HepG2 (cell line): ENCODE measurements at regions not wholly inside any gene's neighbourhood (a gene's known extent, or its start where the extent isn't known, plus 50 kb on each side); places are given as distances from the start of the nearest gene placed in this dataset.

Source experiments
- ATAC-seq: fragments of 200-7000 bp; cut with Tn5 transposase; 3 replicates; pipeline ENCODE4 v1.9.1; 2020; ENCODE audit warnings: mild to moderate bottlenecking, moderate library complexity
- BruUV-seq: library from RNA; stranded (reverse); fragments of 400-500 nt; replicated peaks from 2 replicates; lab custom pipeline; 2021; lab: Mats Ljungman, UMichigan
- CTCF ChIA-PET: fragments of 300-600 bp; formaldehyde crosslinking; extraction: SDS; loops from one replicate; lab custom pipeline; 2021; ENCODE audit warnings: low total read pairs, inconsistent platforms, low intra/inter-chr PET ratio; lab: Yijun Ruan, JAX
- POLR2A ChIA-PET: fragments of 350-600 bp; sonication (Branson Sonifier 250); formaldehyde crosslinking; loops from one replicate; lab custom pipeline; 2020; ENCODE audit warnings: antibody characterized with exemption, inconsistent platforms; lab: Yijun Ruan, JAX
- DNase-seq: peaks from one replicate; pipeline ENCODE4 v3.0.0-alpha.2; 2015; ENCODE audit warnings: low spot score
- FAIRE-seq: peaks from 3 replicates; lab custom pipeline; 2011; peaks lifted over from hg19 to GRCh38; lab: Jason Lieb, UNC
- H2AFZ ChIP-seq: one replicate; pipeline ENCODE4 v1.6.1; 2011; ENCODE audit warnings: low read length, inconsistent platforms
- H3K27ac ChIP-seq: fragments of 300-600 bp; 3 replicates; pipeline ENCODE4 v1.8.0; 2011; ENCODE audit warnings: mixed run types, mild to moderate bottlenecking, mixed read lengths, low read length, inconsistent platforms; ENCODE audit not compliant: insufficient read depth; ENCODE audit errors: extremely low read length
- H3K27me3 ChIP-seq, 2 experiments: fragments of 200-600 bp in 1 of 2; 2 replicates in 1 of 2; 3 replicates in 1 of 2; pipeline versions ENCODE4 v1.6.0 to v1.8.0; 2011; ENCODE audit warnings: low read length in 2 of 2, mild to moderate bottlenecking in 2 of 2, moderate library complexity in 2 of 2, inconsistent platforms in 1 of 2; ENCODE audit not compliant: insufficient read depth in 2 of 2, control insufficient read depth in 1 of 2
- H3K36me3 ChIP-seq, 2 experiments: fragments of 200-600 bp in 1 of 2; replicated peaks in 1 of 2; 2 replicates in 1 of 2; 3 replicates in 1 of 2; pipeline versions ENCODE4 v1.5.1 to v1.8.0; 2011; ENCODE audit warnings: low read length in 2 of 2, inconsistent platforms in 1 of 2; ENCODE audit not compliant: insufficient read depth in 2 of 2, control insufficient read depth in 1 of 2
- H3K4me1 ChIP-seq: 2 replicates; pipeline ENCODE4 v1.5.1; 2012; ENCODE audit warnings: low read length, inconsistent platforms; ENCODE audit not compliant: insufficient read depth
- H3K4me2 ChIP-seq: 2 replicates; pipeline ENCODE4 v1.6.0; 2011; ENCODE audit warnings: low read depth, low read length, inconsistent platforms
- H3K4me3 ChIP-seq, 3 experiments: fragments of 200-600 bp in 1 of 3; sonication (generic), shearing (Covaris generic) in 1 of 3; replicated peaks in 1 of 3; 2 replicates each; pipeline ENCODE4 v1.5.1; 2011 to 2016; ENCODE audit warnings: low read length in 3 of 3, inconsistent platforms in 2 of 3, low read depth in 2 of 3, mild to moderate bottlenecking in 2 of 3, control low read depth in 1 of 3, mixed read lengths in 1 of 3; ENCODE audit not compliant: insufficient read depth in 1 of 3
- H3K79me2 ChIP-seq: one replicate; pipeline ENCODE4 v1.6.1; 2011; ENCODE audit warnings: low read length, inconsistent platforms; ENCODE audit not compliant: insufficient read depth
- H3K9ac ChIP-seq: 2 replicates; pipeline ENCODE4 v1.6.0; 2011; ENCODE audit warnings: mild to moderate bottlenecking, low read depth, low read length, inconsistent platforms; ENCODE audit not compliant: insufficient read depth
- H3K9me3 ChIP-seq: 2 replicates; pipeline ENCODE4 v1.5.1; 2012; ENCODE audit warnings: mild to moderate bottlenecking, low read length
- H4K20me1 ChIP-seq: 2 replicates; pipeline ENCODE4 v1.6.0; 2011; ENCODE audit warnings: inconsistent platforms, mild to moderate bottlenecking, low read length, moderate library complexity; ENCODE audit not compliant: insufficient read depth
- FOXA1 ChIP-seq, 2 experiments: fragments of 450-650 bp in 1 of 2; sonication (generic) in 1 of 2; formaldehyde crosslinking in 1 of 2; IDR thresholded peaks; 2 replicates each; pipeline versions ENCODE4 v1.4.0 to v1.6.1; 2016 to 2020; ENCODE audit warnings: missing genetic modification reagents in 1 of 2
- IRX3 ChIP-seq: sonication (generic); formaldehyde crosslinking; IDR thresholded peaks from 2 replicates; pipeline ENCODE4 v1.8.1; 2023; ENCODE audit warnings: mild to moderate bottlenecking, low read depth, missing genetic modification reagents, borderline replicate concordance
- NFKB2 ChIP-seq: sonication (generic); formaldehyde crosslinking; IDR thresholded peaks from 2 replicates; pipeline ENCODE4 v1.4.0; 2020; ENCODE audit warnings: missing genetic modification reagents, borderline replicate concordance
- ZFP36L2 ChIP-seq: sonication (generic); formaldehyde crosslinking; IDR thresholded peaks from 2 replicates; pipeline ENCODE4 v1.4.0; 2020; ENCODE audit warnings: missing genetic modification reagents
- ZNF589 ChIP-seq: sonication (generic); formaldehyde crosslinking; conservative IDR thresholded peaks from 2 replicates; pipeline ENCODE4 v1.8.0; 2022; ENCODE audit warnings: mild to moderate bottlenecking, moderate library complexity, missing genetic modification reagents
- ZNF704 ChIP-seq: sonication (generic); formaldehyde crosslinking; IDR thresholded peaks from 2 replicates; pipeline ENCODE4 v1.8.1; 2023; ENCODE audit warnings: mild to moderate bottlenecking, inconsistent platforms, moderate library complexity, missing genetic modification reagents, borderline replicate concordance
- ZNF878 ChIP-seq: sonication (generic); formaldehyde crosslinking; IDR thresholded peaks from 2 replicates; pipeline ENCODE4 v1.8.1; 2023; ENCODE audit warnings: mild to moderate bottlenecking, missing genetic modification reagents, moderate library complexity
- WGBS: methylation state at CpG from one replicate; pipeline ENCODE4 v1.1.6; 2017; ENCODE audit warnings: low lambda C conversion rate; 5-methylcytosine and 5-hydroxymethylcytosine counted together
- in situ Hi-C: cut with HindIII; loops from 2 replicates; pipeline ENCODE4 v1.10.0; 2017; ENCODE audit warnings: low pct_unique_long_range_greater_than_20kb; ENCODE audit not compliant: extremely low pct_ligation_motif_present
- intact Hi-C: fragments of 100-400 bp; cut with micrococcal nuclease; formaldehyde crosslinking; loops from one replicate; pipeline ENCODE4 v1.10.0; 2022; ENCODE audit not compliant: unreplicated experiment
- TF ChIP-seq, protein P1 (sequence below): sonication (generic); formaldehyde crosslinking; IDR thresholded peaks from 2 replicates; pipeline ENCODE4 v1.4.0; 2020; ENCODE audit warnings: mild to moderate bottlenecking, missing genetic modification reagents
- TF ChIP-seq, protein P2 (sequence below): sonication (generic); formaldehyde crosslinking; IDR thresholded peaks from 2 replicates; pipeline ENCODE4 v1.4.0; 2020; ENCODE audit warnings: mild to moderate bottlenecking, missing genetic modification reagents

- Histone ChIP-seq H4K20me1 (no peaks in the 10 kb centered on the region), H3K4me1 (no peaks in the 10 kb centered on the region), H3K27ac (no peak overlapping the region)
- in situ Hi-C loops, result no loop called here
- 0% methylated on average over 2 of the region's 2 CpGs for WGBS
- TF ChIP-seq ZNF878 (CRISPR knock-in tag) (no peak), NFKB2 (CRISPR knock-in tag) (no peak), ZFP36L2 (CRISPR knock-in tag) (no peak), IRX3 (CRISPR knock-in tag) (no peak), ZNF704 (CRISPR knock-in tag) (no peak), ZNF589 (CRISPR knock-in tag) (no peak), FOXA1 (IDR thresholded peaks at IDR 0.05) (no peak), FOXA1 (CRISPR knock-in tag; IDR thresholded peaks at IDR 0.05) (no peak)
- TF ChIP-seq, protein P1, sequence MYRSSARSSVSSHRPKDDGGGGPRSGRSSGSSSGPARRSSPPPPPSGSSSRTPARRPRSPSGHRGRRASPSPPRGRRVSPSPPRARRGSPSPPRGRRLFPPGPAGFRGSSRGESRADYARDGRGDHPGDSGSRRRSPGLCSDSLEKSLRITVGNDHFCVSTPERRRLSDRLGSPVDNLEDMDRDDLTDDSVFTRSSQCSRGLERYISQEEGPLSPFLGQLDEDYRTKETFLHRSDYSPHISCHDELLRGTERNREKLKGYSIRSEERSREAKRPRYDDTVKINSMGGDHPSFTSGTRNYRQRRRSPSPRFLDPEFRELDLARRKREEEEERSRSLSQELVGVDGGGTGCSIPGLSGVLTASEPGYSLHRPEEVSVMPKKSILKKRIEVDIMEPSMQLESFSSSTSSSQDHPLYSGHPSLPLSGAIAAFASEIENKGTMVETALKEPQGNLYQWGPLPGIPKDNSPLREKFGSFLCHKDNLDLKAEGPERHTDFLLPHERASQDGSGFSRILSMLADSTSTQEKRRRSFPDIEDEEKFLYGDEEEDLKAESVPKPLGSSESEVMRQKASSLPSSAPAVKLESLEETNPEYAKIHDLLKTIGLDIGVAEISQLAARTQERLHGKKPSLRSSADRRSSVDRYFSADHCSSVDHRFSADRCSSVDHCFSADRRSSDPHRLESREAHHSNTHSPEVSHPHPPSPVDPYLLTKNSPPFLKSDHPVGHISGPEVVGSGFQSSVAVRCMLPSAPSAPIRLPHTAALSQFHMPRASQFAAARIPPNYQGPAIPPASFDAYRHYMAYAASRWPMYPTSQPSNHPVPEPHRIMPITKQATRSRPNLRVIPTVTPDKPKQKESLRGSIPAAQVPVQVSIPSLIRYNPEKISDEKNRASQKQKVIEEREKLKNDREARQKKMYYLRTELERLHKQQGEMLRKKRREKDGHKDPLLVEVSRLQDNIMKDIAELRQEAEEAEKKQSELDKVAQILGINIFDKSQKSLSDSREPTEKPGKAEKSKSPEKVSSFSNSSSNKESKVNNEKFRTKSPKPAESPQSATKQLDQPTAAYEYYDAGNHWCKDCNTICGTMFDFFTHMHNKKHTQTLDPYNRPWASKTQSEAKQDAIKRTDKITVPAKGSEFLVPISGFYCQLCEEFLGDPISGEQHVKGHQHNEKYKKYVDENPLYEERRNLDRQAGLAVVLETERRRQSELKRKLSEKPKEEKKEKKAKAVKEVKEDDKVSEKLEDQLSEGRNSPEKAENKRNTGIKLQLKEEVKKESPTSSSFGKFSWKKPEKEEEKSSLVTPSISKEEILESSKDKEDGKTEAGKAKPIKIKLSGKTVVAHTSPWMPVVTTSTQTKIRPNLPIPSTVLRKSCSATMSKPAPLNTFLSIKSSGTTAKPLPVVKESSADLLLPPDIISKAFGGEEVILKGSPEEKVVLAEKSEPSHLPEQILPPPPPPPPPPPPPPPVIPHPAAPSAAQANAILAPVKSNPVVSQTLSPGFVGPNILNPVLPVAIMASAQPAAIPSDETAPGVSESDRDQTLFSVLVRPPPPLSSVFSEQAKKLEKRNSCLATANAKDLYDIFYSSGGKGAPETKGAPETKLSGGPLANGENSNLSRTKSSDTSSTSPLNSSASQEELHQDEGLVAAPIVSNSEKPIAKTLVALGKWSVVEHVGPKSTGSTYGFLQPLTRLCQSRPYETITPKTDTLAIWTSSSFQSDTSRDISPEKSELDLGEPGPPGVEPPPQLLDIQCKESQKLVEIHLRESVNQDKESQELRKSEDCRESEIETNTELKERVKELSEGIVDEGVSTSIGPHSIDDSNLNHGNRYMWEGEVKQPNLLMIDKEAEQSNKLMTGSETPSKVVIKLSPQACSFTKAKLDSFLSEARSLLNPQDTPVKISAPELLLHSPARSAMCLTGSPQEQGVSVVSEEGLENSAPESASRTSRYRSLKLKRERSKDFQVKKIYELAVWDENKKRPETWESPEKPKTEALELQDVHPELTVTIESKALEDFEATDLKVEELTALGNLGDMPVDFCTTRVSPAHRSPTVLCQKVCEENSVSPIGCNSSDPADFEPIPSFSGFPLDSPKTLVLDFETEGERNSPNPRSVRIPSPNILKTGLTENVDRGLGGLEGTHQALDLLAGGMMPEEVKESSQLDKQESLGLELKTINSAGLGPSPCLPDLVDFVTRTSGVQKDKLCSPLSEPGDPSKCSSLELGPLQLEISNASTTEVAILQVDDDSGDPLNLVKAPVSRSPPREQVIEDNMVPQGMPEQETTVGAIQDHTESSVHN, result no peak
- TF ChIP-seq, protein P2, sequence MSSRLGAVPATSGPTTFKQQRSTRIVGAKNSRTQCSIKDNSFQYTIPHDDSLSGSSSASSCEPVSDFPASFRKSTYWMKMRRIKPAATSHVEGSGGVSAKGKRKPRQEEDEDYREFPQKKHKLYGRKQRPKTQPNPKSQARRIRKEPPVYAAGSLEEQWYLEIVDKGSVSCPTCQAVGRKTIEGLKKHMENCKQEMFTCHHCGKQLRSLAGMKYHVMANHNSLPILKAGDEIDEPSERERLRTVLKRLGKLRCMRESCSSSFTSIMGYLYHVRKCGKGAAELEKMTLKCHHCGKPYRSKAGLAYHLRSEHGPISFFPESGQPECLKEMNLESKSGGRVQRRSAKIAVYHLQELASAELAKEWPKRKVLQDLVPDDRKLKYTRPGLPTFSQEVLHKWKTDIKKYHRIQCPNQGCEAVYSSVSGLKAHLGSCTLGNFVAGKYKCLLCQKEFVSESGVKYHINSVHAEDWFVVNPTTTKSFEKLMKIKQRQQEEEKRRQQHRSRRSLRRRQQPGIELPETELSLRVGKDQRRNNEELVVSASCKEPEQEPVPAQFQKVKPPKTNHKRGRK (CRISPR knock-in tag), result no peak
- TF ChIP-seq, all 625 proteins: peak for 0
- ChIA-PET CTCF (no interaction called here), POLR2A (no interaction called here)
- Histone ChIP-seq H3K36me3 (no peaks in the 10 kb centered on the region), H3K4me3 (no peak overlapping the region), H3K27me3 (no peaks in the 10 kb centered on the region), H3K4me2 (no peak overlapping the region), H3K9me3 (peaks cover 15% of the 10 kb centered on the region), H3K9ac (no peak overlapping the region), H3K79me2 (no peaks in the 10 kb centered on the region), H2AFZ (no peak overlapping the region)
- intact Hi-C loops, result no loop called here
- no TSS peak for BruUV-seq
- ATAC-seq (no peak), DNase-seq (no peak), FAIRE-seq (no peak)
Observed at GRCh38 chr18:44537526-44537925, 143.2 kb upstream of the SETBP1 start.
